ENCODE measurements at regions not wholly inside any gene's neighbourhood (a gene's known extent, or its start where the extent isn't known, plus 50 kb on each side); places are given as distances from the start of the nearest gene placed in this dataset.

GRCh38 chr13:102993348-102993747, 72.9 kb downstream of the SLC10A2 start:
- DNase-seq (ENCODE audit: low read depth): peak; percentile 4
- H3K4me3 ChIP-seq (ENCODE audit: low read depth, low read length): no peak overlapping the region
- TF ChIP-seq CTCF (conservative IDR thresholded peaks at IDR 0.05; ENCODE audit: low read depth, low read length): no peak

DNA sequence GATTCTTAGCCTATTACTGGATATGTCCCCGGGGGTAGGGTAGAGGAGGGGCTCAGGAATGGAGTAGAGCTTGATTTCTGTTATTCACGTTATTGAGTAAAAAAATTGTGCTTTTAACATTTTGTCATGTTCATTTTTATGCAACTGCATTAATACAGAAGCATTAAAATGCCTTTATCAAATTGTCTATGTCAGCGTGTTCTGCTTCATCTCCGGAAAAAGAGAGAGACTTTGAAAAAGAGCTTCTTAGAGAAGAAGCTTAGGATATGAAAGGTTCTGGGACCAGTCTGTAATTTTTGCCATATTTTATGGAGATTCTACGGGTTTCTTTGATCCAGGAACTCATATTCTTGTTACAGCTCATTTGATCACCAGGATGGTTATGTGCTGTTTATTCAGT, 82.0 kb downstream of the SLC10A2 start:
- DNase-seq (ENCODE audit: low read depth): no peak
- TF ChIP-seq CTCF (conservative IDR thresholded peaks at IDR 0.05; ENCODE audit: low read depth, low read length): no peak
- H3K4me3 ChIP-seq (ENCODE audit: low read depth, low read length): no peak overlapping the region

DNA sequence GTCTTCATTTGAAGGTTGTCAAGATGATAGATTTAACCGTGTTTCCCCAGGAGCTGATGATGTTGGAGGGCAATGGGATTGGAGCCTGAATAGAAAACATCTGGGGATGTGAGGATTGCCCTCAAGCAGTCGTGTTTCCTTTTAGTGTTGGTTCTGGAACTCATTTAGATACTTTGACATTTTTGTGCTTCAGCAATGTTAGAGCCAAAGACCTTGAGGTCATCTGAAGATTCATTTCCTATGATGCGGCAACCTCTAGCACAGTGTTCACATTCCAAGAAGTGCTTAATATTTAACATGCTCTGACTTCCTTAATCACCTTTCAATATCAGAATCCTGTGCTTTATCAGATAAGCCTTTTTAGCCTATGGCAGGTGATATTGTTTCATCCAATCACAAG, 82.7 kb downstream of the SLC10A2 start:
- DNase-seq (ENCODE audit: low read depth): peak; percentile 55

DNA sequence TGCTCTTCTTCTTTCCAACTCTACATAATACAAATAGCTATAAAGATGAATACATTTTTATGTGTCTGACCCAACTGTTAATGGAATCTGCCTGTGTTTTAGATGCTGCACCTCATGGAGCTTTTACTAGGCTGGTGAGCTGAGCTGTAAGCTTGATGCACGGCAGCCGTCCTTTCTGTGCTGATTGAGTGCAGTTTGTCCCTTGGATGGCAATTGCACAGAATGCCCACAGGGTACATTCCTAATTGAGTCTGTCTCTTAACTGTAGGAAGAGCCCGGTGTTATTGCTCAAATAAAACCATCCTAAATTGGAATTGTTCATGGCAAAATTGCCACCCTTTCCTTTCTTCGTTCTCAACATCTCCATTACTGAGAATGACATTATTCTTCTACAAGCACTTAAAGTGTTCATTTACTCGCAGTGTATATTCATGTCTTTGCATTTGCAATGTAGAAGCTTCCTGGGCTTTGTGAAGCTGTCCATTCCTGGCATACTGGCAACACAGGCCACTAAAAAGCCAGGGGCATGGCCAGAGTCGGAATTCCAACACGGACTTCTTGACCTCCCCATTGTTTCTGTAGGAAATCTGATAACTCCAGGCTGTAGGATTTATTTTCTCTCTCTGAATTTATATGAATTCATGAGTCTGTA, 85.8 kb downstream of the SLC10A2 start:
- no peak for DNase-seq (ENCODE audit: low read depth)
- no peak for TF ChIP-seq CTCF (conservative IDR thresholded peaks at IDR 0.05; ENCODE audit: low read depth, low read length)

More for the DNA sequence above, 82.7 kb downstream of the SLC10A2 start:
- no peak overlapping the region for H3K4me3 ChIP-seq (ENCODE audit: low read depth, low read length)
- TF ChIP-seq CTCF (conservative IDR thresholded peaks at IDR 0.05; ENCODE audit: low read depth, low read length): no peak

GRCh38 chr13:102978168-102978567, 88.0 kb downstream of the SLC10A2 start:
- no peak overlapping the region for H3K4me3 ChIP-seq (ENCODE audit: low read depth, low read length)
- peak; percentile 35 for DNase-seq (ENCODE audit: low read depth)
- TF ChIP-seq CTCF (conservative IDR thresholded peaks at IDR 0.05; ENCODE audit: low read depth, low read length): no peak

More for the DNA sequence above, 85.8 kb downstream of the SLC10A2 start:
- H3K4me3 ChIP-seq (ENCODE audit: low read depth, low read length): no peak overlapping the region

DNA sequence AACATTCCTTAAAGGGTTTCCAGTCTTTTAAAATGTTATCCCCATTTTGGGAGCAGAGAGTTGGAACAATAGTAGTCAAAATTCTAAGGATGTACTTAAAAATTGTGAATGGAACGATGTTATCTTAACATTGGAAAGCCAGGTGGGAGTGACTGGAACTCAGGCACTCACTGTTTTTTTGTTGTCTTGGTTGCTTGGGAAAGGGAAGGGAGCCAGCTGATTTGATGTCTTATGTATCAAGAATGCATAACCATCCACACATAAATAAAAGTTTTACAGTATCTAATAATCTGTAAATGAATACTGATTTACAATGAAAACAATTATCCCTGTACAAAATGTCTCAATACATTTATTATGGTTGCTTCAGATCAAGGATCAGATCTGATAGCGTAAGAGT, 88.7 kb downstream of the SLC10A2 start:
- no peak for DNase-seq (ENCODE audit: low read depth)
- TF ChIP-seq CTCF (conservative IDR thresholded peaks at IDR 0.05; ENCODE audit: low read depth, low read length): no peak
- H3K4me3 ChIP-seq (ENCODE audit: low read depth, low read length): no peak overlapping the region
